ENCODE measurements at regions not wholly inside any gene's neighbourhood (a gene's known extent, or its start where the extent isn't known, plus 50 kb on each side); places are given as distances from the start of the nearest gene placed in this dataset.

DNA sequence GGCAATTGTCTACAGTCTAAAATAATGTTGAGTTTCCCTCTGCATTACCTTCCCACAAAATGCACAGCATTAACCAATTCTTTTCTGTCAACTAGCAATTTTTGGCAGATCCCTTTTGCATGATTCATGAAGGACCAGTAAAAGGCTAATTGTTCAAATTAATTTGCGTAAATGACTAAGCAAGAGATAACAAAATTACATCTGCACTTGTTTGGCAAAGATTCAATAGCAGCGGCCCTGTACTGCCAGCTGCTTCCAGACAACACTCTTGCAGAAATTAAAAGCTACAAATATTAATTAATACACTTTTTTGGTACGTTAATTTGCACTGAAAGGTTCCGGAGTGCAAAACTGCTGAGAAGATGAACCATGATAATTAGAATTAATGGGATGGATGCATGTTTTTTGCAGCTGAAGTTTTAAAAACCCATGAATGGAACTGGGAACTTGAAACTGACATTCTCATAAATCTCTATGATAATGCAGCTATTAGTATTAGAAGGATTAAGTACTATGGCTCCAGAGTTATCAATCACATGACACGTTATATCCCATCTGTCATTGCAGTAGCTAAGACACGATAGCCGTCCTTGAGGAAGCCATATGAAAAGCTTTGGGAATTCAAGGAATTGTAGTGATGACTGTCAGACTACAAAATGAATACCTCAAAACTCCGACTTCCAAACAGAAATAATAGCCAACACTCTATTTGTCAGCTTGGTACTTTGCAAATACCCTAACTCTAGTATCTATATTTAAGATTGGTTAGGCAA lies 1268.3 kb upstream of the ACVR2A start:
- TF ChIP-seq, protein P1, sequence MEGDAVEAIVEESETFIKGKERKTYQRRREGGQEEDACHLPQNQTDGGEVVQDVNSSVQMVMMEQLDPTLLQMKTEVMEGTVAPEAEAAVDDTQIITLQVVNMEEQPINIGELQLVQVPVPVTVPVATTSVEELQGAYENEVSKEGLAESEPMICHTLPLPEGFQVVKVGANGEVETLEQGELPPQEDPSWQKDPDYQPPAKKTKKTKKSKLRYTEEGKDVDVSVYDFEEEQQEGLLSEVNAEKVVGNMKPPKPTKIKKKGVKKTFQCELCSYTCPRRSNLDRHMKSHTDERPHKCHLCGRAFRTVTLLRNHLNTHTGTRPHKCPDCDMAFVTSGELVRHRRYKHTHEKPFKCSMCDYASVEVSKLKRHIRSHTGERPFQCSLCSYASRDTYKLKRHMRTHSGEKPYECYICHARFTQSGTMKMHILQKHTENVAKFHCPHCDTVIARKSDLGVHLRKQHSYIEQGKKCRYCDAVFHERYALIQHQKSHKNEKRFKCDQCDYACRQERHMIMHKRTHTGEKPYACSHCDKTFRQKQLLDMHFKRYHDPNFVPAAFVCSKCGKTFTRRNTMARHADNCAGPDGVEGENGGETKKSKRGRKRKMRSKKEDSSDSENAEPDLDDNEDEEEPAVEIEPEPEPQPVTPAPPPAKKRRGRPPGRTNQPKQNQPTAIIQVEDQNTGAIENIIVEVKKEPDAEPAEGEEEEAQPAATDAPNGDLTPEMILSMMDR (IDR thresholded peaks at IDR 0.05; ENCODE audit: low read depth, low read length, missing control alignments): no peak
- no peak overlapping the region for H3K4me3 ChIP-seq (ENCODE audit: low read depth, low read length)
- DNase-seq (ENCODE audit: low read depth): no peak

DNA sequence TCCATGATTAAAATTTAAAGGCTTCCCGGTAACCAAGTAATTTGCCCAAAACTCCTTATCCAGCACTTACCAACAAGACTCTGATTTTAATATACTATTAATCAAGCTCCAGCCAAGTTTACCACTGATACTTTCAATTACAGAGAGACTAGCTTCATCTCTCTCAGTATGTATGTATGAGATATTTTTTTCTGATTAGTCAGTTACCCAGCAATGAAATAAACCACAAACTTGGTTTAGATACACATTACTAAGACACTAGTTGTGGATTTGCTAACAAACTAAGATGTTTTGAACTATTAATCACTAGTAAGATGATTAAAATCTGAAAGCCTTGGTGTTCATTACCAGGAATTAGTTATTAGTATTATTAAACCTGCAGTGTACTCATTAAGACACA lies 1272.2 kb upstream of the ACVR2A start:
- DNase-seq (ENCODE audit: low read depth): no peak
- no peak overlapping the region for H3K4me3 ChIP-seq (ENCODE audit: low read depth, low read length)
- TF ChIP-seq, protein P1 (IDR thresholded peaks at IDR 0.05; ENCODE audit: low read depth, low read length, missing control alignments): no peak

DNA sequence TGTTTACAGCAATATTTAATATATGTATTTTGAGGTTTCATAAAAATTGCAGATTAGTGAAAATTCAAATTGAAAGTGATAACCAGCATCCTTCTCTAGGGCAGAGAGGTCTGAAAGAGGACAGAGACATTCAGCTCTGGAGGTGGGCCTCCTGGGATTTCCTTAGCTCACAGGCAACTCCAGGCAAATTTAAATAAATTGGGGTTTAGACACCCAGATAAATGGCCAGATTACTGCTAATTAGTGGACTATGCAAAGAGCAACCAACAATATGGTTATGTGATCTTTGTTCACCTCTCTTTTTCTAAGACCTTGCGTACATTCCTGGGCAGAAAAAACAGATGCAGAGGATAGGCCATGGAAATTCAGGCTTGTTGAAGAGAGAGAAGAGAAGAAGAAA lies 1282.8 kb upstream of the ACVR2A start:
- DNase-seq (ENCODE audit: low read depth): no peak
- no peak overlapping the region for H3K4me3 ChIP-seq (ENCODE audit: low read depth, low read length)
- TF ChIP-seq, protein P1 (IDR thresholded peaks at IDR 0.05; ENCODE audit: low read depth, low read length, missing control alignments): no peak

DNA sequence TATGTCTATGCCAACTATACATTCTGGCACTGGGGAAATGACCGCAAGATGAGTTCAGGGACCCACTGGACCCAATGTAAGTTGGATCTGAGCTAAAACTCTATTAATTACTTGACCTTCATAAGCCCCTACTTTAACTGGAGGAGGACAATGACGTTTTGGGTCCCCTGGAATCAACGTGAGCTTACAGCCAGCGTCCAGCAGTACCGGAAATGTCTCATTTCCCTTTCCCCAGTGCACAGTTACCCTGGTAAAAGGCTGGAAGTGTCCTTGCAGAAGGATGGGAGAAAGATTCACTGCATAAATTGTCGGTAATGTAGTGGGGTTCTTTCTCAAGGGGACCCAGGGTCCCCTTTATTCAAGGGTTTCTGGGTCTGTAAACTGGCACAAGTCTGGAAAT lies 1297.6 kb upstream of the ACVR2A start:
- TF ChIP-seq, protein P1 (IDR thresholded peaks at IDR 0.05; ENCODE audit: low read depth, low read length, missing control alignments): no peak
- no peak overlapping the region for H3K4me3 ChIP-seq (ENCODE audit: low read depth, low read length)
- DNase-seq (ENCODE audit: low read depth): no peak

DNA sequence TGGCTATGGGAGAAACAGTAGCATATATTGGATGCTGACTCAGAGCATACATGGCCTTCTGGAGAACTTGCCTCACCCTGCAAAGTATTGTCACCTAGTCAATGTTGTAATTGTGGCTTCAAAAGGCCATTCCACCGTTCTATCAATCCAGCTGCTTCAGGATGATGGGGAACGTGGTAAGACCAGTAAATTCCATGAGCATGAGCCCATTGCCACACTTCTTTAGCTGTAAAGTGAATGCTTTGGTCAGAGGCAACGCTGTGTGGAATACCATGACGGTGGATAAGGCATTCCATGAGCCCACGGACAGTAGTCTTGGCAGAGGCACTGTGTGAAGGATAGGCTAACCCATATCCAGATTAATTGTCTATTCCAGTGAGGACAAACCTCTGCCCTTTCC lies 1300.1 kb upstream of the ACVR2A start:
- DNase-seq (ENCODE audit: low read depth): no peak
- TF ChIP-seq, protein P1 (IDR thresholded peaks at IDR 0.05; ENCODE audit: low read depth, low read length, missing control alignments): no peak
- no peak overlapping the region for H3K4me3 ChIP-seq (ENCODE audit: low read depth, low read length)

DNA sequence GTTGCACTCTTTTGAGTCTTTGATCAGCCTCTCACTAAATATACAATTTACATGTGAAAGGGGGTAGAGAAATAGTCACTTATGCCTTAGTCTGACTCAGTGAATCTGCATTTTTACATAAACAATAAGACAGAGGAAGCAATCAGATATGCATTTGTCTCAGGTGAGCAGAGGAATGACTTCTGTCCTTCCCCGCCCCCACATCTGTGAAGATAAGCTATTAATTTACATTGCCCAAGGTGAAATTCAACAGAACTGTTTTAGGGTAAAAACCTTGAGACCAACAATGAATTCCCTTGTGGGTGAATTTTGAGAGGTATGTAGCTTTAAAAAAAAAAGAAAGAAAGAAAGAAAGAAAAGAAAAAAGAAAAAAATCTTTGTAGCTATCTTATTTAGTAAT lies 1302.9 kb upstream of the ACVR2A start:
- TF ChIP-seq, protein P1 (IDR thresholded peaks at IDR 0.05; ENCODE audit: low read depth, low read length, missing control alignments): no peak
- no peak for DNase-seq (ENCODE audit: low read depth)
- H3K4me3 ChIP-seq (ENCODE audit: low read depth, low read length): no peak overlapping the region

All from GM12864 (cell line).